Epithelial cell of proximal tubule (primary cell): ENCODE measurements at regions not wholly inside any gene's neighbourhood (a gene's known extent, or its start where the extent isn't known, plus 50 kb on each side); places are given as distances from the start of the nearest gene placed in this dataset.

Experiments
- DNase-seq: peaks from one replicate; pipeline ENCODE4 v3.0.0-alpha.2; 2011; ENCODE audit warnings: low read depth
- H3K4me3 ChIP-seq: 2 replicates; pipeline ENCODE4 v1.5.1; 2011; ENCODE audit warnings: low read depth, mild to moderate bottlenecking, low read length
- TF ChIP-seq, protein P1 (sequence below): conservative IDR thresholded peaks from 2 replicates; pipeline ENCODE4 v1.5.1; 2012; ENCODE audit warnings: low read depth, mild to moderate bottlenecking, low read length

DNA sequence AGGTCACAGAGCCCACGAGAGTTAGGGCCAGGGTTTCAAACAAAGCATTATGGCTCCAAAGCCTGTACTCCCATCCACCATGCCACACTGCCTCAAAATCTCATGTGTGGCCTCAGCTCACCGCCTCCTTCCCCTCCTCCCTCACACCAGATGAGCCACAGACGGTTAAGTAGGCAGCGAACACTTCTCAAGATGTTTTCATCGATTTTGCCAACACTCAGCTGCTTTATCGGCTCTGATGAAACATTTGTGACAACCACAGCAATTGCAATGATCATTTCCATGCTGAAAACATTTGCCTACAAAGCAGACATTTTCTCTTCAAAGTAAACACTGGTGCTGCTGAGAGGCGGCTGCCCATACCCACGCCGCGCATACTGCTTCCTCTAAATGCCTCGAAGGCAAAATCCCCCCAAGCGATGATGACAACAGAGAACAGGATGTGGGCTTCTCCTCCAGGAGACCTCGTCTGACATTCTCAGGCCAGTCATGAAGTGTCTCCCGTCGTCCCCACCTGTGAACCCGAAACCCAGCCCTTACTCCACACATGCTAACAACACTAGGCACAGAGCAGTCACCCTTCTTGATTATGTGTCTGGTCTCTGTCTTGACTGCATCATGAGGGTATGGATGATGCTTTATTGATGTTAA is 599.2 kb downstream of the SOX6 start:
- DNase-seq: no peak
- no peak overlapping the region for H3K4me3 ChIP-seq
- TF ChIP-seq, protein P1, sequence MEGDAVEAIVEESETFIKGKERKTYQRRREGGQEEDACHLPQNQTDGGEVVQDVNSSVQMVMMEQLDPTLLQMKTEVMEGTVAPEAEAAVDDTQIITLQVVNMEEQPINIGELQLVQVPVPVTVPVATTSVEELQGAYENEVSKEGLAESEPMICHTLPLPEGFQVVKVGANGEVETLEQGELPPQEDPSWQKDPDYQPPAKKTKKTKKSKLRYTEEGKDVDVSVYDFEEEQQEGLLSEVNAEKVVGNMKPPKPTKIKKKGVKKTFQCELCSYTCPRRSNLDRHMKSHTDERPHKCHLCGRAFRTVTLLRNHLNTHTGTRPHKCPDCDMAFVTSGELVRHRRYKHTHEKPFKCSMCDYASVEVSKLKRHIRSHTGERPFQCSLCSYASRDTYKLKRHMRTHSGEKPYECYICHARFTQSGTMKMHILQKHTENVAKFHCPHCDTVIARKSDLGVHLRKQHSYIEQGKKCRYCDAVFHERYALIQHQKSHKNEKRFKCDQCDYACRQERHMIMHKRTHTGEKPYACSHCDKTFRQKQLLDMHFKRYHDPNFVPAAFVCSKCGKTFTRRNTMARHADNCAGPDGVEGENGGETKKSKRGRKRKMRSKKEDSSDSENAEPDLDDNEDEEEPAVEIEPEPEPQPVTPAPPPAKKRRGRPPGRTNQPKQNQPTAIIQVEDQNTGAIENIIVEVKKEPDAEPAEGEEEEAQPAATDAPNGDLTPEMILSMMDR: no peak

- TF ChIP-seq, protein P1: no peak
- no peak overlapping the region for H3K4me3 ChIP-seq
- DNase-seq: no peak
Observed at GRCh38 chr11:15758857-15759465, 597.4 kb downstream of the SOX6 start.

- H3K4me3 ChIP-seq: no peak overlapping the region
- TF ChIP-seq, protein P1: no peak
- DNase-seq: no peak
Observed at GRCh38 chr11:15761235-15761634, 595.1 kb downstream of the SOX6 start.

DNA sequence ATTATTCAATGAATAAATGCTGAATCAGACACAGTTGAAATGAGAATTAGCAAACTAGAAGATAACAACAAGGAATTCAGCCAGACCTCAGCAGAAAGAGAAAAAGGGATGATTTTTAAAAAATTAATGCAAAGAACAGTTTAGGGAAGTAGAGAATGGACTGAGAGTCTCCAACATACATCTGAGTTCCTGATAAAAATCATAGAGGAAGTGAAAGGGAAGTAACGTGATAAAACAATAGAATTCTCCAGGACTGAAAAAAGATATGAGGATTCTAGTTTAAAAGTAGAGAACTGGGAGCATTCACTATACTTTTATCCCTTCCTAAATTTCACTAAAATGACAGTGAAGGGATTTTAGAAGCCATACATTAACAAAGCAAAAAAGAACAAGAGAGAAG is 592.0 kb downstream of the SOX6 start:
- TF ChIP-seq, protein P1: no peak
- DNase-seq: no peak
- H3K4me3 ChIP-seq: no peak overlapping the region

- TF ChIP-seq, protein P1: no peak
- no peak overlapping the region for H3K4me3 ChIP-seq
- no peak for DNase-seq
Observed at GRCh38 chr11:15764948-15765347, 591.4 kb downstream of the SOX6 start.

DNA sequence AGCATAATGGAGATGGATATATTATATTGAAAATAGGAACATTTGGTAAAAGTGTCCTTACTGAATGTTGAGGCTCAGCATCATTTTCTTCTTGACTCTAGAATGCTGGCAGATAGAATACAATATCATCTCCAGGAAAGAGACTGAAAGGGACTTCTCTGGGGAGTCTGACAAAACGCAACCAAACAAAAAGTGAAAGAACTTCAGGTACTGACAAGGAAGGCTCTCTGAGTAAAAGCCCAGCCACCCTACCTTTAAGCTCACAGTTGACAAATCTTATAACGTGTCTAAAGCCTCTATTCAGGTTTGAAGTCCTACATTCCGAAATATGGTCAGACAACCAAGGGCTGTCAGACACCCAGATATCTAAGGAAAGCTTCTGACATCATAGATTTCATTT is 590.8 kb downstream of the SOX6 start:
- DNase-seq: no peak
- H3K4me3 ChIP-seq: no peak overlapping the region
- TF ChIP-seq, protein P1: no peak

DNA sequence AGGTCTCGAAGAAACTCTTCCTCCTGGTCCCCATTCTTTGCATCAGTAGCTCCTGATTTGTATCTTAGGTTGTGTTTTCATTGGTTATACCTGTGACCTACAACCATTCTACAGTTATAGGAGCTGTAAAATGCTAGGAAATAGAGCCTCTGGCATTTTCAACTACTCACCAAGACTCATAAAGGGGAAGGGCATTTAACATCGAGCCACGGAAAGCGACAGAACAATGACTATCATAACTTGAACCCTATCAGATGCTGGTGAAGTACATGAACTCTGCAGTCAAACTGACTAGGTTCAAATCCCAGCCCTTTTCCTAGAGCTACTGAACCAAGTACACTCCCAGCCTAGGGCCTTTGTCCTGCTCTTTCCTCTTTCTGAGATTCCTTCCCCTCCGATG is 588.0 kb downstream of the SOX6 start:
- TF ChIP-seq, protein P1: no peak

More for the DNA sequence above, 588.0 kb downstream of the SOX6 start:
- no peak for DNase-seq
- no peak overlapping the region for H3K4me3 ChIP-seq
